GM18951 (cell line): ENCODE measurements at regions not wholly inside any gene's neighbourhood (a gene's known extent, or its start where the extent isn't known, plus 50 kb on each side); places are given as distances from the start of the nearest gene placed in this dataset.
"Not testable (repeated sequence)": the region's sequence is repeated elsewhere in the genome, so short reads cannot be mapped to it uniquely, and the experiment has no call there.

Experiments
- POLR2A ChIP-seq: IDR thresholded peaks from 4 replicates; pipeline ENCODE4 v1.6.1; 2011; ENCODE audit warnings: mild to moderate bottlenecking; ENCODE audit not compliant: insufficient read length, insufficient read depth; ENCODE audit errors: extremely low read depth
- in situ Hi-C: fragments of 300-500 bp; cut with MboI; formaldehyde crosslinking; loops from one replicate; pipeline ENCODE4 v1.12.0; 2022; ENCODE audit warnings: low sequenced_read_pairs, mixed read lengths, inconsistent platforms; ENCODE audit not compliant: unreplicated experiment

GRCh38 chr2:220743203-220743602, 828.9 kb downstream of the EPHA4 start:
- TF ChIP-seq POLR2A: no peak
- in situ Hi-C loops: no loop called here

- in situ Hi-C loops: no loop called here
- TF ChIP-seq POLR2A: no peak
Observed at GRCh38 chr2:220744861-220745260, 827.2 kb downstream of the EPHA4 start.

DNA sequence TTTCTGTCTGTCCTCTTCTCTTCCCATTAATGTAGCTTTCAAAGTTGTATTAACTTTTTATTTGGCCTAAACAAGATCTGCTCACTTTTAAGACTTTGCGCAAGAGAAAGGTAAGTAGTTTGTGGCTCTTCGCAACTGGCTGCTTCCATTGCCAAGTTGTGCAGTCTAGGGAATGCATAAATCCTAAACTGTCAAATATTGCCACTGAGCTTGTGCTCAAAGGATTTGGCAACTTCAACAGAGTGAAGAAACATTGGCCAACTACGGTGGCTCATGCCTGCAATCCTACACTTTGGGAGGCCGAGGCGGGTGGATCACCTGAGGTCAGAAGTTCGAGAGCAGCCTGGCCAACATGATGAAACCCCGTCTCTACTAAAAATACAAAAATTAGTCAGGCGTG, 826.4 kb downstream of the EPHA4 start:
- in situ Hi-C loops: no loop called here
- TF ChIP-seq POLR2A: no peak

- in situ Hi-C loops: no loop called here
- no peak for TF ChIP-seq POLR2A
Observed at GRCh38 chr2:220747736-220748135, 824.4 kb downstream of the EPHA4 start.

DNA sequence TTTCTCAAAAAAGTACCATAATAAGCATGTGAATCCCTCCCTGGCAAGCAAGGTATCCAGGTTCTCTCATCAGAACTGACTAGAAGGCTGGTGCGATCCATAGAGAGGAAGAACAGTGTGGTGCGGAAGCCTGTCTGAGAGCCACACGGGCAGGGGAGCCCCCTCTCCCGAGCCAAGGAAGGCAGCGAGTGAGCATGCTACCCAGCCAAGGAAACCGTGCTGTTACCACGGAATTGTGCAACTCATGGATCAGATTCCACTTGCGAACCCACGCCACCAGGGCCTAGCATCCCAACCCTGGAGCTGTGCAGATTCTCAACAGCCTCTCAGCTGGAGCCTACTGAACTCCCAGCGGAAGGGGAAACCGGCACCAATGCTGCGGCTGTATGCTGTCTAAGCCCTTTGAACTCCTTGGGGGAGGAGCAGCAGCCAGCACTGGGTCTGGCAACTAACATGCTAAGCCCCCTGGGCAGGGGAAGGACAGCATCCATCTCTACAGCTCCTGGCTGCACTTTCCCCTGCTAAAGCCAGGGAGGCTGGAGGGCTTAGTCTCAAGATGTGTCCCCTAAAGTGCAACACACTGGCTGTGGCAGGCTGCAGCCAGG, 823.1 kb downstream of the EPHA4 start:
- in situ Hi-C loops: no loop called here
- no peak for TF ChIP-seq POLR2A

- no peak for TF ChIP-seq POLR2A
- in situ Hi-C loops: no loop called here
Observed at GRCh38 chr2:220753486-220753885, 818.6 kb downstream of the EPHA4 start.

DNA sequence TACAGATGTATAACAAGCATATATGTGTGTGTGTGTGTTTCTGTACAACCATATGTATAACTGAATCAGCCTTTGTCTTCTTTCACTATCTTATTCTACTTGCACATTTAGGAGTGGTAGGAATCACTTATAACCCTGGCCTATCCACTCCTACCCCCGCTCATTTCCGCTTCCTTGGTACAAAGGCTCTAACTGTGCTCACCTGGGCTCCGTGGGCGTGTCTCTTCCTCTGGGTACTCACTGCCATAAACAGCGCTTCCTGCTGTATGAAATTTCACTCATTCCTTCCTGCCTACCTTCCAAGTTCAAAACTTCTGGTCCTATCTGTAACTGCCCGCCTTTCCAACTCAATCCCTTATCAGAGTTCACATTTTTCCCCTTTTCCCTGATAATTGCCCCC, 815.5 kb downstream of the EPHA4 start:
- no peak for TF ChIP-seq POLR2A
- in situ Hi-C loops: no loop called here

GRCh38 chr2:220758376-220758775, 813.7 kb downstream of the EPHA4 start:
- in situ Hi-C loops: not testable (repeated sequence)

- in situ Hi-C loops: no loop called here
Observed at GRCh38 chr2:220764171-220764570, 807.9 kb downstream of the EPHA4 start.

DNA sequence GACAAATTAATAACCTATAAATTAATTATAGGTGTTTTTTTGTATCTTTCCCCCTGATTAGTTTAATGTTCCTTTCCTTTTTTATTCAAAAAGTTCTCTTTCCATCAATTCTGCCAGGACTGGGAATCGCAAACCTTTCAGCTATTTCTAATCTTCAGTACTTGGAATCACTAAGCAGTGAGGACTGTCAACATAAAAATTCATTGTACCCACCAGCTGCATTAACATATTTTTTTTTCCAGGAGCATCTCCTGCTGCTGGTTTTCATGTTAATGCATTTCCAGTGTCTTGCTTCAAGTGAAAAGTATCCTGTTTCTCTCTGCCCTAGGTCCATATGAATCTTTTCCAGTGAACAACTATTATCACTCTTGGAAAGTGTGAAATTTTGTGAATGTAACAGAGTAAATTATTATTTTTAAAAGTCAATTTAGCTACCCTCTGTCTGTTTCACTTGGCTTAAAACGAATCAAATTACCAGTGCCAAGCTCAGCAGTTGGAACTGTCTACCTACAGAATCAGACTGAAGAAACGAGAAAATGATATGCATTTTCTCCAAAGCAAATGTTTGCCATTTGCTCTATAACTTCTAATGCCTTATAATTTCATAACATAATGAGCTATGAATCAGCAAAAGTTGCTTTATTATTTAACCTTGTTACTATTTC, 804.4 kb downstream of the EPHA4 start:
- in situ Hi-C loops: no loop called here
- TF ChIP-seq POLR2A: no peak

More at GRCh38 chr2:220764171-220764570, 807.9 kb downstream of the EPHA4 start:
- no peak for TF ChIP-seq POLR2A

GRCh38 chr2:220775856-220776488, 796.1 kb downstream of the EPHA4 start:
- in situ Hi-C loops: no loop called here
- no peak for TF ChIP-seq POLR2A

DNA sequence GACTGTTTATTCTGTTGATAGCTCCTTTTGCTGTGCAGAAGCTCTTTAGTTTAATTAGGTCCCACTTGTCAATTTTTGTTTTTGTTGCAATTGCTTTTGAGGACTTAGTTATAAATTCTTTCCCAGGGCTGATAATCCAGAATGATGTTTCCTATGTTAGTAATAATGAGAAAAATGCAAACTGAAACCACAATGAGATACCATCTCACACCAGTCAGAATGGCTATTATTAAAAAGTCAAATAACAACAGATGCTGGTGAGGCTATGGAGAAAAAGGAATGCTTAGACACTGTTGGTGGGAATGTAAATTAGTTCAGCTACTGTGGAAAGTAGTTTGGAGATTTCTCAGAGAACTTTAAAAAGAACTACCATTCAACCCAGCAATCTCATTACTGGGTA, 793.0 kb downstream of the EPHA4 start:
- in situ Hi-C loops: not testable (repeated sequence)

GRCh38 chr2:220779511-220779910, 792.6 kb downstream of the EPHA4 start:
- TF ChIP-seq POLR2A: no peak
- in situ Hi-C loops: no loop called here

DNA sequence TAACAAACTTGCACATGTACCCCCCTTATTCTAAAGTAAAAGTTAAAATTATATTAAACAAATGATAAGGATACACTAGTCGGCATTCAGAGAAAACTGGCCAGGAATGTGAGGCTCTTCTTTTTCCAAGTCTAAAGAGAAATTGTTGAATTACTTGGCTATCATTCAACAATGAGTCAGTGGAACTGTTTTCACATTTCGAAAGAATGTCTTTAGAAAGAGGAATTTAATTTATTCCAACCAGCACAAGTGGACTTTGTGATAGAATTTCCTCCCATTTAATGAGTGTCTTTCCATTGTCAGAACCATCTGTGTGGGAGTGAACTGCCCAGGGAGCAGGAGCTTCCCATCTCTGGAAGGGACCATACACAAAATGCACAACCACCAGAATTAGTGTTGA, 792.2 kb downstream of the EPHA4 start:
- TF ChIP-seq POLR2A: no peak
- in situ Hi-C loops: no loop called here
